ENCODE measurements at regions not wholly inside any gene's neighbourhood (a gene's known extent, or its start where the extent isn't known, plus 50 kb on each side); places are given as distances from the start of the nearest gene placed in this dataset.
A peak's percentile ranks its signal among the peaks of the same experiment; 100 is the strongest.

- no TSS peak for BruUV-seq (replicated peaks)
- DNase-seq (ENCODE audit: low spot score): no peak
- Histone ChIP-seq H3K36me3 (replicated peaks in 1 of 2; ENCODE audit: control insufficient read depth in 1 of 2, insufficient read depth in 2 of 2, low read length in 2 of 2) (no peaks in the 10 kb centered on the region), H2AFZ (ENCODE audit: low read length) (no peak overlapping the region), H3K9me3 (ENCODE audit: low read length) (no peaks in the 10 kb centered on the region), H3K4me2 (ENCODE audit: low read depth, low read length) (no peak overlapping the region), H3K79me2 (ENCODE audit: insufficient read depth, low read length) (no peaks in the 10 kb centered on the region), H3K9ac (ENCODE audit: insufficient read depth, low read depth, low read length) (no peak overlapping the region), H3K4me3 (replicated peaks in 1 of 3; ENCODE audit: insufficient read depth in 1 of 3, low read depth in 2 of 3, low read length in 3 of 3) (no peak overlapping the region), H3K4me1 (ENCODE audit: insufficient read depth, low read length) (no peaks in the 10 kb centered on the region), H4K20me1 (ENCODE audit: insufficient read depth, low read length) (no peaks in the 10 kb centered on the region), H3K27me3 (ENCODE audit: control insufficient read depth in 1 of 2, insufficient read depth in 2 of 2, low read length in 2 of 2) (no peaks in the 10 kb centered on the region), H3K27ac (ENCODE audit: extremely low read length, insufficient read depth, low read length) (no peak overlapping the region)
- intact Hi-C loops (cut with micrococcal nuclease; ENCODE audit: unreplicated experiment) (no loop called here), in situ Hi-C loops (cut with HindIII; ENCODE audit: extremely low pct_ligation_motif_present, low pct_unique_long_range_greater_than_20kb) (no loop called here)
- FAIRE-seq: no peak
- no peak for ATAC-seq
- TF ChIP-seq ZNF687 (CRISPR knock-in tag; IDR thresholded peaks at IDR 0.05) (no peak), ZNF232 (CRISPR knock-in tag; IDR thresholded peaks at IDR 0.05; ENCODE audit: borderline replicate concordance) (no peak), ISX (CRISPR knock-in tag; conservative IDR thresholded peaks at IDR 0.05) (no peak), FOXA1 (IDR thresholded peaks at IDR 0.05) (no peak), FOXA1 (CRISPR knock-in tag; IDR thresholded peaks at IDR 0.05) (peak; percentile 58), ZNF780A (CRISPR knock-in tag; IDR thresholded peaks at IDR 0.05) (no peak), BCL6 (CRISPR knock-in tag; IDR thresholded peaks at IDR 0.05) (peak; percentile 57), ZSCAN31 (CRISPR knock-in tag; IDR thresholded peaks at IDR 0.05; ENCODE audit: low read depth) (no peak), XBP1 (CRISPR knock-in tag; IDR thresholded peaks at IDR 0.05) (no peak)
- ChIA-PET POLR2A (no interaction called here), CTCF (ENCODE audit: low intra/inter-chr PET ratio, low total read pairs) (no interaction called here)
- 0% methylated on average over 1 of the region's 1 CpG for WGBS (ENCODE audit: low lambda C conversion rate)
These were observed 1973.6 kb upstream of the AGA start for GRCh38 chr4:179415847-179416223.

All from HepG2 (cell line).